H1 (cell line): ENCODE measurements at regions not wholly inside any gene's neighbourhood (a gene's known extent, or its start where the extent isn't known, plus 50 kb on each side); places are given as distances from the start of the nearest gene placed in this dataset.

ENCODE experiments used
- HDAC6 ChIP-seq: IDR thresholded peaks from one replicate; pipeline ENCODE4 v1.7.1; 2012; ENCODE audit warnings: low read depth, mild to moderate bottlenecking, inconsistent platforms, low read length, moderate library complexity

GRCh38 chr7:118349604-118350003 is 125.1 kb downstream of the ANKRD7 start (continued):
- no peak for TF ChIP-seq HDAC6
